Esophagus squamous epithelium (tissue), 5 donors: ENCODE measurements at regions not wholly inside any gene's neighbourhood (a gene's known extent, or its start where the extent isn't known, plus 50 kb on each side); places are given as distances from the start of the nearest gene placed in this dataset.

ENCODE experiments used
- DNase-seq: peaks from one replicate; lab custom pipeline; 2025; lab: John Stamatoyannopoulos, UW
- H3K27ac ChIP-seq, 4 donors: fragments of 200-600 bp; sonication (generic); one replicate each; pipeline ENCODE4 v1.5.1; 2016 to 2019; ENCODE audit warnings: mild to moderate bottlenecking in 1 of 4
- H3K27me3 ChIP-seq, 4 donors: fragments of 200-600 bp; sonication (generic); 1 replicate in 3 of 4; 2 replicates in 1 of 4; pipeline versions ENCODE4 v1.5.1 to v1.6.0; 2017 to 2021; ENCODE audit warnings: antibody characterized with exemption in 1 of 4
- H3K36me3 ChIP-seq, 3 donors: fragments of 200-600 bp; sonication (generic); one replicate each; pipeline ENCODE4 v1.5.1; 2016 to 2019
- H3K4me1 ChIP-seq, 3 donors: fragments of 200-600 bp; sonication (generic); one replicate each; pipeline ENCODE4 v1.5.1; 2017 to 2019
- H3K4me3 ChIP-seq, 4 donors: fragments of 200-600 bp; sonication (generic); 1 replicate in 3 of 4; 2 replicates in 1 of 4; pipeline ENCODE4 v1.5.1; 2016 to 2019; ENCODE audit warnings: mild to moderate bottlenecking in 2 of 4, moderate library complexity in 1 of 4
- H3K9me3 ChIP-seq, 3 donors: fragments of 200-600 bp; sonication (generic); one replicate each; pipeline ENCODE4 v1.5.1; 2016 to 2019
- CTCF ChIP-seq, 6 experiments: fragments of 450-650 bp in 4 of 6; fragments of 200-600 bp in 2 of 6; sonication (generic) in 2 of 6; IDR thresholded peaks; one replicate each; pipeline ENCODE4 v1.5.1; 2016 to 2019; ENCODE audit warnings: antibody characterized with exemption in 6 of 6, mild to moderate bottlenecking in 4 of 6, moderate library complexity in 4 of 6
- POLR2A ChIP-seq, 4 donors: fragments of 450-650 bp; IDR thresholded peaks; one replicate each; pipeline ENCODE4 v1.6.1; 2017; ENCODE audit warnings: antibody characterized with exemption in 4 of 4, mild to moderate bottlenecking in 4 of 4, moderate library complexity in 3 of 4
- WGBS, 2 donors: methylation state at CpG; one replicate each; pipeline ENCODE4 v1.1.5; 2018; 5-methylcytosine and 5-hydroxymethylcytosine counted together
- intact Hi-C: fragments of 100-400 bp; cut with DNase I; formaldehyde crosslinking; loops from one replicate; pipeline ENCODE4 v1.15.0; 2022
- donor health status: DM: yes; HTN: yes; CAD: no.

DNA sequence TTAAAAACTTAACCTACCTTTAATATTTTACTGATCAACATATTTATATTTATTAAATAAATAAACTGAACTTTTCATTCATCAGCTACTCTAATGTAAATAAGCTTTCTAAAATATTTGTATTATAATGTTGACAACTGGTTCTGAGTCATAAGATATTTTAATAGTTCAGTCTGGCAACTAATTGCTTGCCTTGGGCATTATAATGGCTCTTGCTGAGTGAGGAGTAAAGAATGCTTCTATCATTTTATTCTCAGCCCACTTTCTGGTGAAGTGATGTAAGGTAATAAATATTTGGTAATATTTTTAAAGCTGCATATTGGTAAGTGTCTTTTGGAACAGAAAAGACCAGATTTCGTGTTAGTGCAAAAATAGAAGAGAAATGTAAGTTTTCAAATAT is 81.5 kb downstream of the DIPK2A start:
- H3K27me3 ChIP-seq = no peaks in the 10 kb centered on the region
- H3K9me3 ChIP-seq = no peaks in the 10 kb centered on the region
- no peak overlapping the region for H3K4me3 ChIP-seq
- no peak overlapping the region for H3K27ac ChIP-seq
- WGBS, 2 donors = 15 to 29% methylated on average over 1 of the region's 1 CpG
- H3K36me3 ChIP-seq = no peaks in the 10 kb centered on the region
- DNase-seq = no peak
- intact Hi-C loops = no loop called here
- TF ChIP-seq POLR2A (IDR thresholded peaks at IDR 0.05) (no peak), CTCF (IDR thresholded peaks at IDR 0.05) (no peak)
- peaks cover 0 to 4% (median 0%) of the 10 kb centered on the region in 3 donors for H3K4me1 ChIP-seq

DNA sequence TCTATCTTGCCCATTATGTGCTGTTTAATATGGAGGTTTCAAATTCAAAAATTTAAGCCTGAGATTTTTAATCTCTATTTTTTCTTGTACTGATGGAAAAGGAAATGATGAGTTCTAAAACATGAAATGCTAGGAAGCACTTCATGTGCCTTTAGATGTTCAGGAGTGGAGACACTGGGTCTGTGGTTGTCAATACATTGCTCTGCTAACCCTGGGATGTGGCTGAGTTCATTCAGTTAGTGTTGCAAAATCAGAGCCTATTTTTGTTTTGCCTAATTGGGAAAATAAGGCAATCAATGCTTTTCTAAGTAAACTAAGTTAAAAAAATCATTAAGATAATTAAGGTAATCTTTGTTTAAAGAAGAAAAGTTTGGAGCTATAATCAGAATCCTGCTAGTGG is 83.1 kb downstream of the DIPK2A start:
- Histone ChIP-seq H3K36me3 (no peaks in the 10 kb centered on the region), H3K27ac (no peak overlapping the region), H3K9me3 (no peaks in the 10 kb centered on the region), H3K4me3 (no peak overlapping the region), H3K4me1 (peaks cover 0 to 4% (median 0%) of the 10 kb centered on the region in 3 donors), H3K27me3 (no peaks in the 10 kb centered on the region)
- DNase-seq = no peak
- intact Hi-C loops = no loop called here
- no peak for TF ChIP-seq POLR2A (IDR thresholded peaks at IDR 0.05)
- no peak for TF ChIP-seq CTCF (IDR thresholded peaks at IDR 0.05)

- H3K4me3 ChIP-seq = no peak overlapping the region
- DNase-seq = no peak
- H3K36me3 ChIP-seq = no peaks in the 10 kb centered on the region
- intact Hi-C loops = no loop called here
- H3K4me1 ChIP-seq = peaks cover 0 to 4% (median 0%) of the 10 kb centered on the region in 3 donors
- no peak for TF ChIP-seq POLR2A (IDR thresholded peaks at IDR 0.05)
- TF ChIP-seq CTCF (IDR thresholded peaks at IDR 0.05) = no peak
- H3K9me3 ChIP-seq = no peaks in the 10 kb centered on the region
- WGBS, 2 donors = 40 to 43% methylated on average over 1 of the region's 1 CpG
- H3K27me3 ChIP-seq = no peaks in the 10 kb centered on the region
- no peak overlapping the region for H3K27ac ChIP-seq
Observed at GRCh38 chr3:144055604-144056003, 84.0 kb downstream of the DIPK2A start.

DNA sequence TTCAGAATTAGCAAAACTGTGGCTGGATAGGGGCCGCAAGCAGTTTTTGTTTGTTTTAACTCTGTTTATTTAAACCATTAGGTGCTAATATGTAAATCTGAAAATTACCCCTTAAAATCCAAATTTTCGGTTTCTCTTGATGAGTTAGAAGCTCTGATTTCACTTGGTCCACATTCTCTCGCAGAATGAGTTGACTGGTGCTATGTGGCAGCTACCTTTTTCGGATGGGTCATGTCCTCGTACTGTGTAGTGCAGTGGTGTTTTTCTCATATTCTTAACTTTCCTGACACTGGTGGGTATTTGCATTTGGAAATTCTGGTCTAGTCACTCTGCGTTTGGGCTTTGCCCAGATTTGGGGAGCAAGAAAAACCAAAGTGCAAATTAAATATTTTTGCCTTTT is 87.1 kb downstream of the DIPK2A start:
- Histone ChIP-seq H3K27ac (no peak overlapping the region), H3K9me3 (no peaks in the 10 kb centered on the region), H3K4me1 (no peaks in the 10 kb centered on the region), H3K36me3 (no peaks in the 10 kb centered on the region), H3K4me3 (no peak overlapping the region), H3K27me3 (no peaks in the 10 kb centered on the region)
- WGBS, 2 donors = 89 to 91% methylated on average over 6 of the region's 6 CpGs
- intact Hi-C loops = no loop called here
- no peak for TF ChIP-seq POLR2A (IDR thresholded peaks at IDR 0.05)
- no peak for TF ChIP-seq CTCF (IDR thresholded peaks at IDR 0.05)
- DNase-seq = no peak

GRCh38 chr3:144059481-144059880 is 87.9 kb downstream of the DIPK2A start:
- 89 to 100% methylated on average over 1 of the region's 1 CpG for WGBS, 2 donors
- intact Hi-C loops = no loop called here
- TF ChIP-seq CTCF (IDR thresholded peaks at IDR 0.05) (no peak), POLR2A (IDR thresholded peaks at IDR 0.05) (no peak)

More at GRCh38 chr3:144059481-144059880, 87.9 kb downstream of the DIPK2A start:
- DNase-seq = no peak
- Histone ChIP-seq H3K4me3 (no peak overlapping the region), H3K27me3 (no peaks in the 10 kb centered on the region), H3K27ac (no peak overlapping the region), H3K9me3 (no peaks in the 10 kb centered on the region), H3K36me3 (no peaks in the 10 kb centered on the region), H3K4me1 (no peaks in the 10 kb centered on the region)
